ENCODE measurements at regions not wholly inside any gene's neighbourhood (a gene's known extent, or its start where the extent isn't known, plus 50 kb on each side); places are given as distances from the start of the nearest gene placed in this dataset.

- Histone ChIP-seq H3K79me1 (replicated peaks; ENCODE audit: low read length, poor library complexity, severe bottlenecking) (no peaks in the 10 kb centered on the region), H2BK12ac (ENCODE audit: low read length in 2 of 2) (no peak overlapping the region), H3K27me3 (ENCODE audit: control insufficient read depth in 1 of 2, insufficient read depth in 1 of 2, low read length in 2 of 2) (no peaks in the 10 kb centered on the region), H3K9me3 (ENCODE audit: control insufficient read depth, low read length) (peaks cover 4% of the 10 kb centered on the region), H4K91ac (ENCODE audit: low read length) (no peak overlapping the region), H3K27ac (ENCODE audit: low read length, poor library complexity, severe bottlenecking) (no peak overlapping the region), H3K4me2 (ENCODE audit: low read length, poor library complexity, severe bottlenecking) (no peak overlapping the region), H3K4me1 (ENCODE audit: control insufficient read depth, insufficient read depth, low read depth, low read length) (no peaks in the 10 kb centered on the region), H3K14ac (ENCODE audit: low read length in 2 of 2) (no peak overlapping the region), H2BK15ac (ENCODE audit: low read depth, poor library complexity, severe bottlenecking) (no peak overlapping the region), H2AFZ (ENCODE audit: low read depth, low read length) (no peak overlapping the region), H3K4me3 (ENCODE audit: insufficient read depth in 1 of 2, low read depth in 1 of 2, low read length in 2 of 2) (no peak overlapping the region), H2BK120ac (ENCODE audit: low read depth, low read length) (no peak overlapping the region), H3K9ac (ENCODE audit: low read length) (no peak overlapping the region), H3K23ac (ENCODE audit: low read length in 2 of 2) (no peak overlapping the region), H2AK5ac (ENCODE audit: low read length, severe bottlenecking) (no peak overlapping the region), H4K8ac (ENCODE audit: low read length) (no peak overlapping the region), H3K18ac (ENCODE audit: low read depth in 1 of 2, low read length in 2 of 2) (no peak overlapping the region), H3K4ac (ENCODE audit: low read depth in 1 of 2, low read length in 2 of 2) (no peak overlapping the region), H2BK5ac (ENCODE audit: low read depth, low read length, poor library complexity, severe bottlenecking) (no peak overlapping the region), H3K36me3 (ENCODE audit: control insufficient read depth in 1 of 2, insufficient read depth in 2 of 2, low read depth in 1 of 2, low read length in 2 of 2) (no peaks in the 10 kb centered on the region)
- DNase-seq = no peak
Measured at GRCh38 chr4:133938061-133938460, 263.5 kb downstream of the PABPC4L start.

GRCh38 chr4:133929531-133930239 is 271.9 kb downstream of the PABPC4L start:
- Histone ChIP-seq H2AK5ac (ENCODE audit: low read length, severe bottlenecking) (no peak overlapping the region), H4K91ac (ENCODE audit: low read length) (no peak overlapping the region), H2BK5ac (ENCODE audit: low read depth, low read length, poor library complexity, severe bottlenecking) (no peak overlapping the region), H4K8ac (ENCODE audit: low read length) (no peak overlapping the region), H3K14ac (ENCODE audit: low read length in 2 of 2) (no peak overlapping the region), H3K27ac (ENCODE audit: low read length, poor library complexity, severe bottlenecking) (no peak overlapping the region), H3K18ac (ENCODE audit: low read depth in 1 of 2, low read length in 2 of 2) (no peak overlapping the region), H3K9me3 (ENCODE audit: control insufficient read depth, low read length) (no peaks in the 10 kb centered on the region), H2AFZ (ENCODE audit: low read depth, low read length) (no peak overlapping the region), H3K4me1 (ENCODE audit: control insufficient read depth, insufficient read depth, low read depth, low read length) (no peaks in the 10 kb centered on the region), H2BK12ac (ENCODE audit: low read length in 2 of 2) (no peak overlapping the region), H3K36me3 (ENCODE audit: control insufficient read depth in 1 of 2, insufficient read depth in 2 of 2, low read depth in 1 of 2, low read length in 2 of 2) (no peaks in the 10 kb centered on the region), H3K27me3 (ENCODE audit: control insufficient read depth in 1 of 2, insufficient read depth in 1 of 2, low read length in 2 of 2) (no peaks in the 10 kb centered on the region), H3K9ac (ENCODE audit: low read length) (no peak overlapping the region), H3K79me1 (replicated peaks; ENCODE audit: low read length, poor library complexity, severe bottlenecking) (no peaks in the 10 kb centered on the region), H2BK120ac (ENCODE audit: low read depth, low read length) (no peak overlapping the region), H3K4ac (ENCODE audit: low read depth in 1 of 2, low read length in 2 of 2) (no peak overlapping the region), H3K23ac (ENCODE audit: low read length in 2 of 2) (no peak overlapping the region), H3K4me2 (ENCODE audit: low read length, poor library complexity, severe bottlenecking) (no peak overlapping the region), H3K4me3 (ENCODE audit: insufficient read depth in 1 of 2, low read depth in 1 of 2, low read length in 2 of 2) (no peak overlapping the region), H2BK15ac (ENCODE audit: low read depth, poor library complexity, severe bottlenecking) (no peak overlapping the region)
- WGBS = 100% methylated on average over 1 of the region's 1 CpG
- DNase-seq = peak; percentile 18

- WGBS = 92% methylated on average over 6 of the region's 8 CpGs
- H2AK5ac ChIP-seq (ENCODE audit: low read length, severe bottlenecking) = no peak overlapping the region
Measured at GRCh38 chr4:133921280-133922195, 280.1 kb downstream of the PABPC4L start.

GRCh38 chr4:133920236-133920635 is 281.4 kb downstream of the PABPC4L start:
- no peaks in the 10 kb centered on the region for H3K79me1 ChIP-seq (replicated peaks; ENCODE audit: low read length, poor library complexity, severe bottlenecking)
- no peak overlapping the region for H3K4me2 ChIP-seq (ENCODE audit: low read length, poor library complexity, severe bottlenecking)
- H4K91ac ChIP-seq (ENCODE audit: low read length) = no peak overlapping the region
- no peak overlapping the region for H2AK5ac ChIP-seq (ENCODE audit: low read length, severe bottlenecking)
- H2BK5ac ChIP-seq (ENCODE audit: low read depth, low read length, poor library complexity, severe bottlenecking) = no peak overlapping the region
- no peaks in the 10 kb centered on the region for H3K4me1 ChIP-seq (ENCODE audit: control insufficient read depth, insufficient read depth, low read depth, low read length)
- H3K27ac ChIP-seq (ENCODE audit: low read length, poor library complexity, severe bottlenecking) = no peak overlapping the region
- H3K9ac ChIP-seq (ENCODE audit: low read length) = no peak overlapping the region
- H3K4ac ChIP-seq (ENCODE audit: low read depth in 1 of 2, low read length in 2 of 2) = no peak overlapping the region
- no peak overlapping the region for H2BK120ac ChIP-seq (ENCODE audit: low read depth, low read length)
- DNase-seq = no peak
- no peak overlapping the region for H3K14ac ChIP-seq (ENCODE audit: low read length in 2 of 2)
- no peak overlapping the region for H4K8ac ChIP-seq (ENCODE audit: low read length)
- 92% methylated on average over 1 of the region's 2 CpGs for WGBS
- no peak overlapping the region for H2AFZ ChIP-seq (ENCODE audit: low read depth, low read length)
- H3K36me3 ChIP-seq (ENCODE audit: control insufficient read depth in 1 of 2, insufficient read depth in 2 of 2, low read depth in 1 of 2, low read length in 2 of 2) = no peaks in the 10 kb centered on the region
- no peaks in the 10 kb centered on the region for H3K9me3 ChIP-seq (ENCODE audit: control insufficient read depth, low read length)
- H3K27me3 ChIP-seq (ENCODE audit: control insufficient read depth in 1 of 2, insufficient read depth in 1 of 2, low read length in 2 of 2) = no peaks in the 10 kb centered on the region
- no peak overlapping the region for H3K18ac ChIP-seq (ENCODE audit: low read depth in 1 of 2, low read length in 2 of 2)
- no peak overlapping the region for H2BK15ac ChIP-seq (ENCODE audit: low read depth, poor library complexity, severe bottlenecking)
- no peak overlapping the region for H3K23ac ChIP-seq (ENCODE audit: low read length in 2 of 2)
- no peak overlapping the region for H2BK12ac ChIP-seq (ENCODE audit: low read length in 2 of 2)
- H3K4me3 ChIP-seq (ENCODE audit: insufficient read depth in 1 of 2, low read depth in 1 of 2, low read length in 2 of 2) = no peak overlapping the region

More at GRCh38 chr4:133921280-133922195, 280.1 kb downstream of the PABPC4L start:
- no peak overlapping the region for H4K91ac ChIP-seq (ENCODE audit: low read length)
- H3K4me2 ChIP-seq (ENCODE audit: low read length, poor library complexity, severe bottlenecking) = no peak overlapping the region
- H3K18ac ChIP-seq (ENCODE audit: low read depth in 1 of 2, low read length in 2 of 2) = no peak overlapping the region
- H3K4me1 ChIP-seq (ENCODE audit: control insufficient read depth, insufficient read depth, low read depth, low read length) = no peaks in the 10 kb centered on the region
- no peak overlapping the region for H3K14ac ChIP-seq (ENCODE audit: low read length in 2 of 2)
- peak; percentile 7 for DNase-seq
- no peaks in the 10 kb centered on the region for H3K36me3 ChIP-seq (ENCODE audit: control insufficient read depth in 1 of 2, insufficient read depth in 2 of 2, low read depth in 1 of 2, low read length in 2 of 2)
- H3K23ac ChIP-seq (ENCODE audit: low read length in 2 of 2) = no peak overlapping the region
- H3K4ac ChIP-seq (ENCODE audit: low read depth in 1 of 2, low read length in 2 of 2) = no peak overlapping the region
- H3K4me3 ChIP-seq (ENCODE audit: insufficient read depth in 1 of 2, low read depth in 1 of 2, low read length in 2 of 2) = no peak overlapping the region
- H4K8ac ChIP-seq (ENCODE audit: low read length) = no peak overlapping the region
- H3K9ac ChIP-seq (ENCODE audit: low read length) = no peak overlapping the region
- no peak overlapping the region for H2BK5ac ChIP-seq (ENCODE audit: low read depth, low read length, poor library complexity, severe bottlenecking)
- no peak overlapping the region for H2BK120ac ChIP-seq (ENCODE audit: low read depth, low read length)
- no peaks in the 10 kb centered on the region for H3K27me3 ChIP-seq (ENCODE audit: control insufficient read depth in 1 of 2, insufficient read depth in 1 of 2, low read length in 2 of 2)
- no peak overlapping the region for H2BK12ac ChIP-seq (ENCODE audit: low read length in 2 of 2)
- no peaks in the 10 kb centered on the region for H3K79me1 ChIP-seq (replicated peaks; ENCODE audit: low read length, poor library complexity, severe bottlenecking)
- H3K9me3 ChIP-seq (ENCODE audit: control insufficient read depth, low read length) = no peaks in the 10 kb centered on the region
- H3K27ac ChIP-seq (ENCODE audit: low read length, poor library complexity, severe bottlenecking) = no peak overlapping the region
- H2BK15ac ChIP-seq (ENCODE audit: low read depth, poor library complexity, severe bottlenecking) = no peak overlapping the region
- H2AFZ ChIP-seq (ENCODE audit: low read depth, low read length) = no peak overlapping the region
